ENCODE measurements at regions not wholly inside any gene's neighbourhood (a gene's known extent, or its start where the extent isn't known, plus 50 kb on each side); places are given as distances from the start of the nearest gene placed in this dataset.
"Not testable (repeated sequence)": the region's sequence is repeated elsewhere in the genome, so short reads cannot be mapped to it uniquely, and the experiment has no call there.

GRCh38 chr5:111851631-111852548, 94.9 kb upstream of the NREP start:
- no peak for DNase-seq
- intact Hi-C loops (cut with DNase I), result no loop called here

GRCh38 chr5:111848476-111848875, 91.5 kb upstream of the NREP start:
- intact Hi-C loops (cut with DNase I), result no loop called here
- no peak for DNase-seq

- DNase-seq, result no peak
- intact Hi-C loops (cut with DNase I), result no loop called here
These were observed 90.3 kb upstream of the NREP start for GRCh38 chr5:111847052-111847925.

GRCh38 chr5:111840036-111840674, 83.2 kb upstream of the NREP start:
- intact Hi-C loops (cut with DNase I), result no loop called here
- DNase-seq, result no peak

GRCh38 chr5:111839438-111839837, 82.4 kb upstream of the NREP start:
- intact Hi-C loops (cut with DNase I), result no loop called here

GRCh38 chr5:111836426-111836825, 79.4 kb upstream of the NREP start:
- DNase-seq, result no peak
- intact Hi-C loops (cut with DNase I), result no loop called here

More at GRCh38 chr5:111839438-111839837, 82.4 kb upstream of the NREP start:
- DNase-seq, result no peak

- no peak for DNase-seq
These were observed 78.1 kb upstream of the NREP start for GRCh38 chr5:111834926-111835599.

GRCh38 chr5:111830333-111830732, 73.3 kb upstream of the NREP start:
- no peak for DNase-seq
- intact Hi-C loops (cut with DNase I), result no loop called here

More at GRCh38 chr5:111834926-111835599, 78.1 kb upstream of the NREP start:
- intact Hi-C loops (cut with DNase I), result no loop called here

GRCh38 chr5:111829701-111830100, 72.7 kb upstream of the NREP start:
- intact Hi-C loops (cut with DNase I), result no loop called here
- DNase-seq, result no peak

GRCh38 chr5:111826064-111826463, 69.1 kb upstream of the NREP start:
- intact Hi-C loops (cut with DNase I), result no loop called here
- no peak for DNase-seq

- intact Hi-C loops (cut with DNase I), result no loop called here
- no peak for DNase-seq
These were observed 63.1 kb upstream of the NREP start for GRCh38 chr5:111820072-111820471.

GRCh38 chr5:111819028-111819427, 62.0 kb upstream of the NREP start:
- DNase-seq; intact Hi-C loops (cut with DNase I): not testable (repeated sequence)

- no peak for DNase-seq
- intact Hi-C loops (cut with DNase I), result no loop called here
These were observed 56.5 kb upstream of the NREP start for GRCh38 chr5:111813537-111813936.

GRCh38 chr5:111810112-111810511, 53.1 kb upstream of the NREP start:
- no peak for DNase-seq
- intact Hi-C loops (cut with DNase I), result no loop called here
